T-cell (primary cell): ENCODE measurements at regions not wholly inside any gene's neighbourhood (a gene's known extent, or its start where the extent isn't known, plus 50 kb on each side); places are given as distances from the start of the nearest gene placed in this dataset.
"Not testable (repeated sequence)": the region's sequence is repeated elsewhere in the genome, so short reads cannot be mapped to it uniquely, and the experiment has no call there.

Source experiments
- ATAC-seq, 4 experiments: fragments of 200-7000 bp in 3 of 4; fragments of 150-1000 bp in 1 of 4; cut with Tn5 transposase; replicated peaks in 1 of 4; 1 replicate in 3 of 4; 2 replicates in 1 of 4; pipeline ENCODE4 v1.10.0; 2021; ENCODE audit warnings: moderate library complexity in 3 of 4, mild to moderate bottlenecking in 2 of 4, moderate number of reproducible peaks in 1 of 4
- CTCF ChIA-PET, 2 donors: fragments of 300-600 bp; sonication (Branson Sonifier 250); formaldehyde crosslinking; loops; one replicate each; lab custom pipeline; 2022; ENCODE audit warnings: antibody characterized with exemption in 2 of 2; lab: Charles Lee
- POLR2A ChIA-PET, 2 donors: fragments of 300-600 bp; sonication (Branson Sonifier 250); formaldehyde crosslinking; loops; one replicate each; lab custom pipeline; 2022; ENCODE audit warnings: antibody characterized with exemption in 2 of 2; lab: Charles Lee
- DNase-seq, 35 experiments: peaks; one replicate each; pipeline versions ENCODE4 v3.0.0 to v3.0.0-alpha.2; 2013 to 2023
- H3K27ac ChIP-seq: one replicate; pipeline ENCODE4 v1.5.1; 2013; ENCODE audit warnings: low read length
- H3K27me3 ChIP-seq, 2 experiments: replicated peaks in 1 of 2; 1 replicate in 1 of 2; 2 replicates in 1 of 2; pipeline versions ENCODE4 v1.6.1 to v1.7.0; 2013; ENCODE audit warnings: low read length in 1 of 2, mixed read lengths in 1 of 2; ENCODE audit not compliant: control insufficient read depth in 2 of 2, insufficient read depth in 2 of 2; ENCODE audit errors: extremely low read depth in 1 of 2
- H3K36me3 ChIP-seq, 2 donors: 1 replicate in 1 of 2; 2 replicates in 1 of 2; pipeline versions ENCODE4 v1.6.1 to v1.7.0; 2013; ENCODE audit warnings: low read length in 1 of 2; ENCODE audit not compliant: control insufficient read depth in 2 of 2, insufficient read depth in 1 of 2; ENCODE audit errors: extremely low read depth in 1 of 2
- H3K4me1 ChIP-seq, 2 experiments: 1 replicate in 1 of 2; 2 replicates in 1 of 2; pipeline versions ENCODE4 v1.6.1 to v1.7.0; 2013; ENCODE audit warnings: low read length in 2 of 2, mixed read lengths in 1 of 2; ENCODE audit not compliant: insufficient read depth in 2 of 2, control insufficient read depth in 1 of 2; ENCODE audit errors: extremely low read depth in 1 of 2
- H3K4me3 ChIP-seq, 2 donors: 1 replicate in 1 of 2; 2 replicates in 1 of 2; pipeline versions ENCODE4 v1.5.1 to v1.7.0; 2013; ENCODE audit warnings: mild to moderate bottlenecking in 2 of 2, low read length in 1 of 2, moderate library complexity in 1 of 2; ENCODE audit not compliant: control insufficient read depth in 1 of 2; ENCODE audit errors: extremely low read depth in 1 of 2
- H3K9me3 ChIP-seq: 2 replicates; pipeline ENCODE4 v1.7.0; 2013
- H3K27ac Mint-ChIP-seq, 2 donors: one replicate each; pipeline ENCODE4 v1.8.0; 2020 to 2021; ENCODE audit warnings: mild to moderate bottlenecking in 2 of 2, mixed read lengths in 2 of 2
- H3K27me3 Mint-ChIP-seq, 2 donors: one replicate each; pipeline ENCODE4 v1.8.0; 2021 to 2022; ENCODE audit warnings: mixed read lengths in 2 of 2
- H3K36me3 Mint-ChIP-seq: one replicate; pipeline ENCODE4 v1.8.0; 2021; ENCODE audit warnings: mixed read lengths
- H3K4me1 Mint-ChIP-seq, 3 donors: one replicate each; pipeline ENCODE4 v1.8.0; 2020 to 2022; ENCODE audit warnings: mixed read lengths in 3 of 3, mild to moderate bottlenecking in 1 of 3
- H3K4me3 Mint-ChIP-seq, 3 donors: one replicate each; pipeline ENCODE4 v1.8.0; 2020 to 2022; ENCODE audit warnings: mild to moderate bottlenecking in 3 of 3, mixed read lengths in 3 of 3, moderate library complexity in 3 of 3
- H3K9me3 Mint-ChIP-seq, 3 donors: one replicate each; pipeline ENCODE4 v1.8.0; 2020 to 2022; ENCODE audit warnings: mixed read lengths in 3 of 3
- WGBS: methylation state at CpG from one replicate; pipeline ENCODE4 v1.1.5; 2013; ENCODE audit warnings: missing lambda C conversion rate; ENCODE audit not compliant: insufficient coverage; 5-methylcytosine and 5-hydroxymethylcytosine counted together

- Mint-ChIP-seq H3K4me3 (no peak overlapping the region), H3K4me1 (no peaks in the 10 kb centered on the region), H3K9me3 (peaks cover 4 to 15% (median 7%) of the 10 kb centered on the region in 3 donors), H3K36me3 (no peaks in the 10 kb centered on the region), H3K27ac (no peak overlapping the region), H3K27me3 (no peaks in the 10 kb centered on the region)
- Histone ChIP-seq H3K4me3 (no peak overlapping the region), H3K9me3 (no peaks in the 10 kb centered on the region), H3K27me3 (no peaks in the 10 kb centered on the region), H3K27ac (no peak overlapping the region), H3K36me3 (no peaks in the 10 kb centered on the region), H3K4me1 (no peaks in the 10 kb centered on the region)
- DNase-seq: no peak
- no peak for ATAC-seq
- no CpG with 5 or more reads among the region's 3 CpGs for WGBS
- ChIA-PET CTCF (interaction anchor here in 1 of 2 donors (0.9 kb wide), 1 partner anchor 27 kb away, joined by 3 read pairs; no protein-coding TSS in a partner anchor), POLR2A (interaction anchor here in 1 of 2 donors (0.6 kb wide), 1 partner anchor 287 kb away, joined by 3 read pairs; no protein-coding TSS in a partner anchor)
These were observed 238.6 kb upstream of the SLC8A1 start for GRCh38 chr2:40690525-40690924.

- Histone ChIP-seq H3K27me3 (no peaks in the 10 kb centered on the region), H3K9me3 (no peaks in the 10 kb centered on the region), H3K4me3 (no peak overlapping the region), H3K27ac (no peak overlapping the region), H3K36me3 (no peaks in the 10 kb centered on the region), H3K4me1 (no peaks in the 10 kb centered on the region)
- ATAC-seq: no peak
- CTCF ChIA-PET: no interaction called here
- Mint-ChIP-seq H3K36me3 (no peaks in the 10 kb centered on the region), H3K4me3 (no peak overlapping the region), H3K27me3 (no peaks in the 10 kb centered on the region), H3K4me1 (no peaks in the 10 kb centered on the region), H3K9me3 (peaks cover 0 to 2% (median 0%) of the 10 kb centered on the region in 3 donors), H3K27ac (no peak overlapping the region)
- WGBS: 70% methylated on average over 5 of the region's 5 CpGs
- no peak for DNase-seq
- POLR2A ChIA-PET: no interaction called here
These were observed 248.5 kb upstream of the SLC8A1 start for GRCh38 chr2:40700231-40700954.

DNA sequence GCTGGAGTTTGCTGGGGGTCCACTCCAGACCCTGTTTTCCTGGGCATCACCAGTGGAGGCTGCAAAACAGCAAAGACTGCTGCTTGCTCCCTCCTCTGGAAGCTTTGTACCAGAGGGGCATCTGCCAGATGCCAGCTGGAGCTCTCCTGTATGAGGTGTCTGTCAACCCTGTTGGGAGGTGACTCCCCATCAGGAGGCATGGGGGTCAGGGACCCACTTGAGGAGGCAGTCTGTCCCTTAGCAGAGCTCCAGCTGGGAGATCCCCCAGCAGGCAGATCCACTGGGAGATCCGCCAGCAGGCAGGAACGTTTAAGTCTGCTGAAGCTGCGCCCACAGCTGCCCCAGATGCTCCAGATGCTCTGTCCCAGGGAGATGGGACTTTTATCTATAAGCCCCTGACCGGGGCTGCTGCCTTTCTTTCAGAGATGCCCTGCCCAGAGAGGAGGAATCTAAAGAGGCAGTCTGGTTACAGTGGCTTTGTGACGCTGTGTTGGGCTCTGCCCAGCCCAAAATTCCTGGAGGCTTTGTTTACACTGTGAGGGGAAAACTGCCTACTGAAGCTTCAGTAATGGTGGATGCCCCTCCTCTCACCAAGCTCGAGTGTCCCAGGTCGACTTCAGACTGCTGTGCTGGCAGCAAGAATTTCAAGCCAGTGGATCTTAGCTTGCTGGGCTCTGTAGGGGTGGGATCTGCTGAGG lies 260.5 kb upstream of the SLC8A1 start:
- H3K4me3 ChIP-seq, H3K36me3 Mint-ChIP-seq, ATAC-seq, CTCF ChIA-PET, H3K9me3 ChIP-seq, H3K4me3 Mint-ChIP-seq, H3K27me3 Mint-ChIP-seq, DNase-seq, H3K27me3 ChIP-seq, H3K4me1 ChIP-seq, H3K27ac ChIP-seq, H3K4me1 Mint-ChIP-seq, H3K36me3 ChIP-seq, POLR2A ChIA-PET, H3K27ac Mint-ChIP-seq, H3K9me3 Mint-ChIP-seq: not testable (repeated sequence)
- WGBS: 70% methylated on average over 5 of the region's 7 CpGs

GRCh38 chr2:40716879-40717278 lies 265.0 kb upstream of the SLC8A1 start:
- Histone ChIP-seq H3K27ac (no peak overlapping the region), H3K36me3 (no peaks in the 10 kb centered on the region), H3K9me3 (no peaks in the 10 kb centered on the region), H3K27me3 (no peaks in the 10 kb centered on the region), H3K4me1 (no peaks in the 10 kb centered on the region), H3K4me3 (no peak overlapping the region)
- Mint-ChIP-seq H3K4me3 (no peak overlapping the region), H3K27ac (no peak overlapping the region), H3K36me3 (no peaks in the 10 kb centered on the region), H3K27me3 (no peaks in the 10 kb centered on the region), H3K9me3 (no peaks in the 10 kb centered on the region), H3K4me1 (no peaks in the 10 kb centered on the region)
- ChIA-PET POLR2A (no interaction called here), CTCF (no interaction called here)
- WGBS: 100% methylated on average over 1 of the region's 2 CpGs
- DNase-seq: no peak
- ATAC-seq: no peak

GRCh38 chr2:40719414-40719813 lies 267.5 kb upstream of the SLC8A1 start:
- H3K4me1 ChIP-seq: no peaks in the 10 kb centered on the region
- H3K27ac ChIP-seq: no peak overlapping the region
- H3K4me1 Mint-ChIP-seq: no peaks in the 10 kb centered on the region
- no peaks in the 10 kb centered on the region for H3K36me3 Mint-ChIP-seq
- no peak overlapping the region for H3K27ac Mint-ChIP-seq
- ChIA-PET CTCF (no interaction called here), POLR2A (no interaction called here)
- no CpG with 5 or more reads among the region's 2 CpGs for WGBS
- no peak overlapping the region for H3K4me3 Mint-ChIP-seq
- H3K9me3 ChIP-seq: no peaks in the 10 kb centered on the region
- no peaks in the 10 kb centered on the region for H3K27me3 ChIP-seq
- no peaks in the 10 kb centered on the region for H3K36me3 ChIP-seq
- no peak for DNase-seq
- no peak overlapping the region for H3K4me3 ChIP-seq
- H3K27me3 Mint-ChIP-seq: no peaks in the 10 kb centered on the region
- ATAC-seq: no peak
- no peaks in the 10 kb centered on the region for H3K9me3 Mint-ChIP-seq

DNA sequence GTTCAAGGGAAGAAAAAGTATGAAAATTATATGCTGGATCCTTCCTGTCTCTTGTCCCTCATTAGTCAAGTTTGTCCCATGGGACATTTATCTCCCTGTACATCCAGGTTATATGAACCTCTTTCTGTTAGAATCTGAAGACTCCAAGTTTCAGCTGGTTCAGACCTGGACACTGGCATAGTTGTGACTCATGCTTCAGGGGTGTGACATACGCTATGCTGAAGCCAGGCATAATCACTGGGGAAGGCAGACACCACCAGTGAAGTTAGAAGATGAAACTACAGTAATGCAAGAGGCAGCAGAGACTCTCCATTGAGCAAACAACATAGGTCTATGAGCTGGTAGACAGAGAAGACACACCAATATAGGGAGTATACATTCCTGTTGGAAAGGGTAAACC lies 269.7 kb upstream of the SLC8A1 start:
- ChIA-PET POLR2A (interaction anchor here in 1 of 2 donors (0.6 kb wide), 1 partner anchor 84 kb away, joined by 7 read pairs; no protein-coding TSS in a partner anchor), CTCF (no interaction called here)
- Histone ChIP-seq H3K4me1 (no peaks in the 10 kb centered on the region), H3K36me3 (no peaks in the 10 kb centered on the region), H3K4me3 (no peak overlapping the region), H3K27ac (no peak overlapping the region), H3K9me3 (no peaks in the 10 kb centered on the region), H3K27me3 (no peaks in the 10 kb centered on the region)
- no peaks in the 10 kb centered on the region for H3K4me1 Mint-ChIP-seq
- no peaks in the 10 kb centered on the region for H3K9me3 Mint-ChIP-seq
- H3K27ac Mint-ChIP-seq: no peak overlapping the region
- H3K36me3 Mint-ChIP-seq: no peaks in the 10 kb centered on the region
- no CpG with 5 or more reads among the region's 1 CpG for WGBS
- H3K27me3 Mint-ChIP-seq: no peaks in the 10 kb centered on the region
- DNase-seq (no peak), ATAC-seq (no peak)
- H3K4me3 Mint-ChIP-seq: no peak overlapping the region
